ENCODE measurements at regions not wholly inside any gene's neighbourhood (a gene's known extent, or its start where the extent isn't known, plus 50 kb on each side); places are given as distances from the start of the nearest gene placed in this dataset.

DNA sequence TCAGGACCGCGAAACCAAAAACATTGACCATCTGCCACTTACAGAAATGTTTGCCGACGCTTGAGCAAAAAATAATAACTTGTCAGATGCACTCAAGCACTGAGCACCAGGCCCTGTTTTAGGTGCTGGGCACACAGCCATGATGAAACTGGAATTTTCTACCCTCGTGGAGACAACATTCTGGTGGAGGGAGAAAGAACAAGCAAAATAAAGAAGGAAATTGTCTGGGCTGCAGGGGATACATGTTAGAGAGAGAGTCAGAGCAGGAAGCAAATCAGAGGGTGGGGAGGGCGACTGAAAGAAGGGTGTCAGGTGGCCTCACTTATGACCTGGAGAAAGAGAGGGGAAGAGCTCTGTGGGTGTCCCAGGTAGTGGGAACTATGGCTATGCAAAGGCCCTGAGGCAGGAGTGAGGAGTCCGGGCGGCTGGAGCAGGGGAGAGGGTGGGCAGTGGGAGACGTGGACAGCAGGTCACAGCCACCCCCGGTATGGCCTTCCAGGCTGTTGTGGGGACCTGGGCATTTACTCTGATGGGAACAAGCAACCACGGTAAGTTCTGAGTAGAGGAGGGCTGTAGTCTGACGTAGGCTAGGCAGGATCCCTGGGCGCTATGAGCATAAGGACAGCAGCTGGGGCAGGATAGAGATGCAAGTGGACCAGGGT lies 78.8 kb downstream of the MYEOV start:
- Histone ChIP-seq H3K4me3 (ENCODE audit: low read depth, low read length) (no peak overlapping the region), H3K4me1 (ENCODE audit: control insufficient read depth, insufficient read depth, low read length, poor library complexity, severe bottlenecking) (no peaks in the 10 kb centered on the region), H3K27me3 (ENCODE audit: control insufficient read depth, insufficient read depth, low read length) (no peaks in the 10 kb centered on the region), H3K27ac (ENCODE audit: insufficient read depth, low read length, poor library complexity, severe bottlenecking) (no peak overlapping the region), H3K9me3 (ENCODE audit: control insufficient read depth in 2 of 2, low read length in 2 of 2) (no peaks in the 10 kb centered on the region), H3K36me3 (ENCODE audit: control insufficient read depth, insufficient read depth, low read length) (no peaks in the 10 kb centered on the region)
- H3K9me3 Mint-ChIP-seq: no peaks in the 10 kb centered on the region
- DNase-seq (no peak), ATAC-seq (ENCODE audit: low read depth in 2 of 2) (no peak)
- H3K27me3 Mint-ChIP-seq: peaks cover 4% of the 10 kb centered on the region
- no peak overlapping the region for H3K4me3 Mint-ChIP-seq
- peaks cover 0 to 2% (median 0%) of the 10 kb centered on the region in 4 donors for H3K4me1 Mint-ChIP-seq
- H3K27ac Mint-ChIP-seq: no peak overlapping the region
- no peaks in the 10 kb centered on the region for H3K36me3 Mint-ChIP-seq

DNA sequence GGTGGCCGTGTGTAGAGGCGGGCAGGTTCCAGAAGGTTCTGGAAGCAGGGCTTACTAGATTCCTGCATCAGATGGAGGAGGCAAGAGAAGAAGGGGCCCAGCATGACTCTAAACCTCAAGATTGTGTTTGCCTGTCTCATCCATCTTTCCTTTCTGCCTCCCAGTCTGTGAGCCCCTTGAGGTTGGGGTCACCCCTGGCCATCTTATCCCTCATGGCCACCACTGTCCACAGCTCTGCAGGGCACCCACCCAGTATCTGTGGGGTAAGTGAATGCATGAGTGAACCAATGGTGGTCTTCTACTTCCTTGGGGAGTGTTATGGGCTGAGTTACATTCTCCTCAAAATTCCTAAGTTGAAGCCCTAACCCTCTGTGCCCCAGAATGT lies 79.3 kb downstream of the MYEOV start:
- no peaks in the 10 kb centered on the region for H3K36me3 Mint-ChIP-seq
- no peak overlapping the region for H3K4me3 Mint-ChIP-seq
- ATAC-seq (ENCODE audit: low read depth in 2 of 2): no peak
- H3K27ac ChIP-seq (ENCODE audit: insufficient read depth, low read length, poor library complexity, severe bottlenecking): no peak overlapping the region
- H3K27ac Mint-ChIP-seq: no peak overlapping the region
- H3K4me1 ChIP-seq (ENCODE audit: control insufficient read depth, insufficient read depth, low read length, poor library complexity, severe bottlenecking): no peaks in the 10 kb centered on the region
- H3K27me3 ChIP-seq (ENCODE audit: control insufficient read depth, insufficient read depth, low read length): no peaks in the 10 kb centered on the region
- H3K4me1 Mint-ChIP-seq: peaks cover 0 to 2% (median 0%) of the 10 kb centered on the region in 4 donors
- no peaks in the 10 kb centered on the region for H3K9me3 ChIP-seq (ENCODE audit: control insufficient read depth in 2 of 2, low read length in 2 of 2)
- no peaks in the 10 kb centered on the region for H3K9me3 Mint-ChIP-seq
- H3K27me3 Mint-ChIP-seq: peaks cover 4% of the 10 kb centered on the region
- no peak for DNase-seq
- no peak overlapping the region for H3K4me3 ChIP-seq (ENCODE audit: low read depth, low read length)
- no peaks in the 10 kb centered on the region for H3K36me3 ChIP-seq (ENCODE audit: control insufficient read depth, insufficient read depth, low read length)

DNA sequence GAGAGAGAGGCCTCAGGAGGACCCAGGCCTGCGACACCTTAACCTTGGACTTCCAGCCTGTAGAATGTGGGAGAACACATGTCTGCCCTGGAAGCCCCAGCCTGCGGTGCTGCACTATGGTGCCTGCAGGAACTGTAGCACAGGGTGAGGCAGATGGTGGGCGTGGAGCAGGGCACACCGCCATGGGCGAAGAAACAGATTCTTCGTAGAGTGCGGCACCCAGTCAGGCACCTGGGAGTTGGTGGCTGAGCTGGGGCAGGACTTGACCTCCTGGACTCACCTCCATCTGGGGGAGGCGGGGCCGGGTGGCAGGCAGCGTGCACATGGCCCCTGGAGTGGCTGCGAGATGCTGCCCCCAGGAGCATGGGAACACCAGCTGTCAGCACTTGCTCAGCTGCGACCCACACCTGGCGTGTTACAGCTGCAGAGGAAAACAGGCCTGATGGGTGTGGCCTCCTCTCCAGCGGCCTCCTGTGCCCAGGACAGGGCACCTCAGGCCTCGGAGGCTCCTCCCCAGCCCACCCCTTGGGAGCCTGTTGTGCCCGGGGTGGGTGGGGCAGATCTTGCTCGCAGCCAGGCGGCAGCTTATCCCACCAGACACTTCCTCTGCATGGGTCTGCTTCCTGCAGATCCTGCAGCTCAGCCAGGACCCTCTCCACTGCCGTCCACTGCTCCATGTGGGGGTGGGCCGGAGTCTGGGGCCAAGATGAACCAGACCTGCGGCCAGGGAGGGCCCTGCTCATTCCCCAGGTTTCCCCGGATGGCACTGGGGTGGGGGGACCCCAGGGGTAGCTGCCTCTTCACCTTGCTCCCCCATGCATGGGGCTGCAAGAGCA lies 80.4 kb downstream of the MYEOV start:
- H3K27me3 ChIP-seq (ENCODE audit: control insufficient read depth, insufficient read depth, low read length): no peaks in the 10 kb centered on the region
- Mint-ChIP-seq H3K36me3 (no peaks in the 10 kb centered on the region), H3K27ac (no peak overlapping the region), H3K4me3 (no peak overlapping the region), H3K9me3 (no peaks in the 10 kb centered on the region), H3K4me1 (peaks cover 0 to 2% (median 0%) of the 10 kb centered on the region in 4 donors), H3K27me3 (peaks cover 4% of the 10 kb centered on the region)
- H3K9me3 ChIP-seq (ENCODE audit: control insufficient read depth in 2 of 2, low read length in 2 of 2): no peaks in the 10 kb centered on the region
- ATAC-seq (ENCODE audit: low read depth in 2 of 2) (no peak), DNase-seq (no peak)
- H3K4me1 ChIP-seq (ENCODE audit: control insufficient read depth, insufficient read depth, low read length, poor library complexity, severe bottlenecking): no peaks in the 10 kb centered on the region
- no peak overlapping the region for H3K4me3 ChIP-seq (ENCODE audit: low read depth, low read length)
- no peak overlapping the region for H3K27ac ChIP-seq (ENCODE audit: insufficient read depth, low read length, poor library complexity, severe bottlenecking)
- H3K36me3 ChIP-seq (ENCODE audit: control insufficient read depth, insufficient read depth, low read length): no peaks in the 10 kb centered on the region

DNA sequence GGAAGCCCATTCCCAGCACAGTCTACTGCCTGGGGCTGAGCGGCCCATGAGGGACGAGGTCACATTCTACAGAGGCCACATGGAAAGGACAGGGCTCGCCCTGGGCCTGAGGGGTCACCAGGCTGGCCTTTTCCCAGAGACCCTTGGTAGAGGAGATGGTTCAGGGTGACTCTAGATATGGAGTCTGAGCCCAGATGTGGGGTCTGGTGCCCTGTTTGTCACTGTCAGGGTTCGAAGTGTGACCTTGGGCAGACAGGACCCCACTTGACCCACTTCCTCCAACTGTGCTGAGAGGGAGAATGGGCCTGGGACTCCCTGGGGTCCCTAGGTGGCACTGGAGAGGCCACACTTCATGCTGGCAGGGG lies 81.0 kb downstream of the MYEOV start:
- H3K9me3 ChIP-seq (ENCODE audit: control insufficient read depth in 2 of 2, low read length in 2 of 2): no peaks in the 10 kb centered on the region
- H3K36me3 ChIP-seq (ENCODE audit: control insufficient read depth, insufficient read depth, low read length): no peaks in the 10 kb centered on the region
- ATAC-seq (ENCODE audit: low read depth in 2 of 2) (no peak), DNase-seq (no peak)
- no peaks in the 10 kb centered on the region for H3K4me1 ChIP-seq (ENCODE audit: control insufficient read depth, insufficient read depth, low read length, poor library complexity, severe bottlenecking)
- H3K4me3 ChIP-seq (ENCODE audit: low read depth, low read length): no peak overlapping the region
- Mint-ChIP-seq H3K4me3 (no peak overlapping the region), H3K9me3 (no peaks in the 10 kb centered on the region), H3K27ac (no peak overlapping the region), H3K27me3 (peaks cover 4% of the 10 kb centered on the region), H3K36me3 (no peaks in the 10 kb centered on the region), H3K4me1 (peaks cover 0 to 2% (median 0%) of the 10 kb centered on the region in 4 donors)
- no peak overlapping the region for H3K27ac ChIP-seq (ENCODE audit: insufficient read depth, low read length, poor library complexity, severe bottlenecking)
- H3K27me3 ChIP-seq (ENCODE audit: control insufficient read depth, insufficient read depth, low read length): no peaks in the 10 kb centered on the region

DNA sequence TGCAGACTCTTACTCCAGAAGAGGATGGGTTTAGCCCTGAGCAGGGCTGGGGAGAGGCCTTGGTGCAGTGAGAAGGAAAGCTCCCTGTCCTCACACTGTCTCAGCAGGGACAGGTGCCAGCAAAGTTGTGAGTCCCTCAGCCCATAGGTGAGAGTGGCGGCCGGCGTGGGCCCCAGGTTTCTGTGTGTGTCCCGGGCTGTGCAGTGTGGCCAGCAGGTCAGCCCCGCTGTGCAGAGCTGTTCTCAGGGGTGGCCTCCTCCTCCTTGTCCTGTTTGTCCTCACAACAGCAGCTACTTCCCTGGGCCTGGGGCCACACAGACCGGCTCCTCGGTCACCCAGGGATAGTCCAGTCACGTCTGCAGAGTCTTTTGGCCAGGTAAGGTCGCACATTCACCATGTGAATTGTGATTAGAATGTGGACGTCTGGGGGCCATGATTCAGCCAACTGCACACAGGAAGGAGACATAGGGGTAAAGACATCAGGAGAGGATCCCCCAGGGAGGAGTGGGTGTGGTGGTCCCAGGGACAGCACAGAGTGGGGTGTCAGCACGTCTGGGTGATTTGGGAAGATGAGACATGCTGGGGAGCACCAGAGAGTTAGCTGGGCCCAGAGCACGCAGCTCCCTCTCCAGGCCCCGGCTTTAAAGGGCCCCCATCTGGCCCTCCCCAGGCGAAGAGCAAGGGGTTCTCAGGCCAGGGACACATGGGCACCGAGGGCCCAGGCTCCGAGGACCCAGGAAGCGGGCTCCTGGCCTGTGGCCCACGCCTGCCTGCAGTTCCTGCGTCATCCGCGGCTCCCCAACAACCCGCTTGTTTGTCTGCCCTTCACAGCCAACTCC lies 81.6 kb downstream of the MYEOV start:
- no peaks in the 10 kb centered on the region for H3K36me3 ChIP-seq (ENCODE audit: control insufficient read depth, insufficient read depth, low read length)
- no peaks in the 10 kb centered on the region for H3K9me3 ChIP-seq (ENCODE audit: control insufficient read depth in 2 of 2, low read length in 2 of 2)
- Mint-ChIP-seq H3K27ac (no peak overlapping the region), H3K4me1 (no peaks in the 10 kb centered on the region), H3K36me3 (no peaks in the 10 kb centered on the region), H3K27me3 (peaks cover 4% of the 10 kb centered on the region), H3K9me3 (no peaks in the 10 kb centered on the region), H3K4me3 (no peak overlapping the region)
- H3K4me1 ChIP-seq (ENCODE audit: control insufficient read depth, insufficient read depth, low read length, poor library complexity, severe bottlenecking): no peaks in the 10 kb centered on the region
- H3K27me3 ChIP-seq (ENCODE audit: control insufficient read depth, insufficient read depth, low read length): no peaks in the 10 kb centered on the region
- DNase-seq: no peak
- no peak overlapping the region for H3K27ac ChIP-seq (ENCODE audit: insufficient read depth, low read length, poor library complexity, severe bottlenecking)
- H3K4me3 ChIP-seq (ENCODE audit: low read depth, low read length): no peak overlapping the region
- ATAC-seq (ENCODE audit: low read depth in 2 of 2): no peak

DNA sequence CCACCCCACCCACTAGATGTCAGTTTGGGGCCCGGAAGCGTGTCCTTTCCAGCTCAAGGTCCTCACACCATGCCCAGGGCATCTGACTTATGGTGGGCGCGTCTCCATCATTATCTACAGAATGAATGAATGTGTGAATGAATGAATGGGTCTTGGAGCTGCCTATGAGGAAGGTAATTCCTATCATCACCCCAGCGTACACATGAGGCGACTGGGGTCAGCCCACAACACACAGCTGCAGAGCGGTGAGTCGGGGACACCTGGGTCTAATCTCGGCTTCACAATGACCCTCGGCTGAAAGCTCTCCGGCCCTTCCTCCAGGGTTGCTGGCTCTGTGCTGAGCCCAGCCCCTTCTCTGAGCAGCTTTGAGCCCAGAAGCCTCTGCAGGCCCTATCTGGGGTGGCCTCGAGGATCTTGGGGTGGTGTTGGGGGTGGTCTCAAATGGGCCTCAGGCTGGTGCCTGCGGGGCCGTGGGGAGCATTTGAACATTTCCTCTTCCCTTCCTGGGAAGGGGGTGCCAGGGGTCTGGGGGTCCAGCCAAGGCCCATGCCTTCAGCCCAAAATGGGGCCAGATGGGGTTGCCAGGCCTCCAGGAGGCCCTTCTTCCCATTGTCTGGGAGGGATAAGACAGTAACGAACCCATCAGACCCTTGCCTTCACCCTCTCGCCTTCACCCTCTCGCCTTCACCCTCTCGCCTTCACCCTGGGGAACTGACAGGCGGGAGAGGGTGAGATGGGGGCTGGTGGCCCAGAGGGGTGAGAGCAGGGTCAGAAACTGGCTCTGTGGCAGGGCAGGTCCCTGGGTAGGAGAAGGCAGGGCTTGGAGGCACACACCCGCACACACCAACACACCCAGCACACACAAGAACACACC lies 82.4 kb downstream of the MYEOV start:
- H3K9me3 Mint-ChIP-seq: no peaks in the 10 kb centered on the region

More for the DNA sequence above, 82.4 kb downstream of the MYEOV start:
- Mint-ChIP-seq H3K27ac (no peak overlapping the region), H3K36me3 (no peaks in the 10 kb centered on the region), H3K4me3 (no peak overlapping the region), H3K4me1 (no peaks in the 10 kb centered on the region), H3K27me3 (peaks cover 1% of the 10 kb centered on the region)
- DNase-seq (no peak), ATAC-seq (ENCODE audit: low read depth in 2 of 2) (no peak)
- Histone ChIP-seq H3K27ac (ENCODE audit: insufficient read depth, low read length, poor library complexity, severe bottlenecking) (no peak overlapping the region), H3K9me3 (ENCODE audit: control insufficient read depth in 2 of 2, low read length in 2 of 2) (no peaks in the 10 kb centered on the region), H3K36me3 (ENCODE audit: control insufficient read depth, insufficient read depth, low read length) (no peaks in the 10 kb centered on the region), H3K27me3 (ENCODE audit: control insufficient read depth, insufficient read depth, low read length) (no peaks in the 10 kb centered on the region), H3K4me3 (ENCODE audit: low read depth, low read length) (no peak overlapping the region), H3K4me1 (ENCODE audit: control insufficient read depth, insufficient read depth, low read length, poor library complexity, severe bottlenecking) (no peaks in the 10 kb centered on the region)
